ENCODE measurements at regions not wholly inside any gene's neighbourhood (a gene's known extent, or its start where the extent isn't known, plus 50 kb on each side); places are given as distances from the start of the nearest gene placed in this dataset.
"Not testable (repeated sequence)": the region's sequence is repeated elsewhere in the genome, so short reads cannot be mapped to it uniquely, and the experiment has no call there.

DNA sequence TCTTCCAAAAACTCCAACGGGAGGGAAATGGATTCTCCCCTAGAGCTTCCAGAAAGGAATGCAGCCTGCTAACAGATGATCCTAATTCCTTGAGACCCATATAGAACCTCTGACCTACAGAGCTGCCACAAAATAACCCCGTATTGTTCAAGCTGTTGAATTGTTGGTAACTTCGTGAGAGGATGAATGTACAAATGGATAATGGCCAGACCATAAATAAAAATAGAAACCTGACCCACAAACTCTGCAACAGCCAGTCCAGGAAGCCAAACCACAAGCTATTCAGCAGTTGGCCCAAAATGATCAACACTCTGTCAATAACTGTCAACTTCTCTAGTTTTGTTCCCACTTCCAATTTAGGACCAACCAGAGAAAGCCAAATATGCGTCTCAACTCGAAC is 414.0 kb upstream of the ZNF717 start:
- no peak for DNase-seq (ENCODE audit: low spot score)

DNA sequence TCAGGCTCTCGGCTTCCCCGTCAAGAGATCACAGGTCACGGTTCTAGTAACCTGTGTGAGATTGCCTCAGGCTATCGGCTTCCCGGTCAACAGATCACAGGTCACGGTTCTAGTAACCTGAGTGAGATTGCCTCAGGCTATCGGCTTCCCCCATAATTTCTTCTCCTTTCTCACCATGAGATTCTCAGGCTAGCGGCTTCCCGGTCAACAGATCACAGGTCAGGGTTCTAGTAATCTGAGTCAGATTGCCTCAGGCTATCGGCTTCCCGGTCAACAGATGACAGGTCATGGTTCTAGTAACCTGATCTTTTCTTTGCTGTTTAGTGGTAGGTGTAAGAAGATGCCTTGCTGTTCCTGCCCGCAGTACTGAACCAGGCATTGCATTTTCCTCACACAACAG is 418.2 kb upstream of the ZNF717 start:
- DNase-seq (ENCODE audit: low spot score) = no peak

DNA sequence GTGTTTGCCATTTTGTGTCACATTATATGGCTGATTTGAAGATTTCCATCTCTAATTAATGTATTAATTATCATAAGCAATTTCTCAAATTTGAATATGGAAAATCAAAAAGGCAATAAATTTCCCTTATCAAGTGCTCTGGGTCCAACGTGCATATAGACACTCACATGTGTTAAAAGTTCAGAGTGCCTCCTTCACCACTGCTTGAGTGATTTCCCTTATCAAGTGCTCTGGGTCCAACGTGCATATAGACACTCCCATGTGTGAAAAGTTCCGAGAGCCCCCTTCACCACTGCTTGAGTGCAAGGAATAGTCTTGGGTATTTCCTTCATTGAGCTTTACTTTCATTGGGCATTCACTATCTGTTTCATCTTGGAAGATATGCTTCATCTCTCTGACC is 421.0 kb upstream of the ZNF717 start:
- DNase-seq (ENCODE audit: low spot score) = no peak

DNA sequence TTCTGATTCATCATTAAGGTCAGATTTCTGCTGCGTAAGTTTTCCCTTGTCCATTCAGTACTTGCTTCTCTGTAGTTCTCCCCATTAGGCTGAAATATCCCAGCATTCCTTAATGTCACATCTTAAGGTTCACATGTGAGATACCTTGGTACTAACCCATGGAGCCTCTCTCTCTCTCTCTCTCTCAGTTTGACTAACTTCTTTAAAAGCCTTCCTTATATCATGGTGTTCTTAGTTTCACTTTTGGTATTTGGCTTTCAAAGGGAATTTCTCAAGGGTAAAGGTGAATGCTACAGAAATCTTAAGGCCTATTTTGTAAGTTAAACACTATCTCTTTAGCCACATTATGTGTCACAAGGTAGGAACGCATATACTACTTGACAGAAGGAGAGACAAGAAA is 427.3 kb upstream of the ZNF717 start:
- DNase-seq (ENCODE audit: low spot score) = no peak

DNA sequence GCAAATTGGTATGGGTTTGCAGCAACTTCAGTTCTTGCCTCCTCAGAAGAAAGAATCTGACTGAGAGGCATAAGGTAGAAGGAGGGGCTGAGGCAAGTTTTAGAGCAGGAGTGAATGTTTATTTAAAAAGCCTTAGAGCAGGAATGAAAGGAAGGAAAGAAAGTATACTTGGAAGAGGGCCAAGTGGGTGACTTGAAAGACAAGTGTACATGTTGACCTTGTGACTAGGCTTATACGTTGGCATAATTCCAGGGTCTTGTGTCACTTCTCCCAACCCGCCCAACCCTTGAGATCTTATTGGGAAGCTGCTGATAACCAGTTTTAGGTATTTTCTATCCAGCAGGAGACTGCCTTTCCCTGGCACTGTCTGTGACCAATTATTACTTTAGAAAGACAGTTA is 436.9 kb upstream of the ZNF717 start:
- DNase-seq (ENCODE audit: low spot score) = no peak

DNA sequence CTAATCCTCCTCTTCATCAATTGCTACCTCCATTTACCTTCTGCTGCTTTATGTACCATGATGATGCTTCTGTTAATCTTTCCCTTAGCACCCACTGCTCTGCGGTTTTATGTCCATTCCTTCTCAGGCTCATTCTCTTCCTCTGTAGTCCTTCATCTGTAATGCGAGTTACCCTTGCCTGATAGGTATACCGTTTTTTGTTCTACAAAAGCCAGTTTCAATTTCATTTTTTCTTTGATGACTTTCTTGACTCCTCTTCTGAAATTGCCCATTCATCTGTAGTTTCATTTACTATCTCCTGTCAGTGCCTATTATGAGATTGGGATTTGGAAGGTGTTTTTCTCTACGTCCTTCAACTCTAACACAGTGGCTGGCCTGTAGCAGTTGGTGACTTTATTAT is 445.9 kb upstream of the ZNF717 start:
- no peak for DNase-seq (ENCODE audit: low spot score)

DNA sequence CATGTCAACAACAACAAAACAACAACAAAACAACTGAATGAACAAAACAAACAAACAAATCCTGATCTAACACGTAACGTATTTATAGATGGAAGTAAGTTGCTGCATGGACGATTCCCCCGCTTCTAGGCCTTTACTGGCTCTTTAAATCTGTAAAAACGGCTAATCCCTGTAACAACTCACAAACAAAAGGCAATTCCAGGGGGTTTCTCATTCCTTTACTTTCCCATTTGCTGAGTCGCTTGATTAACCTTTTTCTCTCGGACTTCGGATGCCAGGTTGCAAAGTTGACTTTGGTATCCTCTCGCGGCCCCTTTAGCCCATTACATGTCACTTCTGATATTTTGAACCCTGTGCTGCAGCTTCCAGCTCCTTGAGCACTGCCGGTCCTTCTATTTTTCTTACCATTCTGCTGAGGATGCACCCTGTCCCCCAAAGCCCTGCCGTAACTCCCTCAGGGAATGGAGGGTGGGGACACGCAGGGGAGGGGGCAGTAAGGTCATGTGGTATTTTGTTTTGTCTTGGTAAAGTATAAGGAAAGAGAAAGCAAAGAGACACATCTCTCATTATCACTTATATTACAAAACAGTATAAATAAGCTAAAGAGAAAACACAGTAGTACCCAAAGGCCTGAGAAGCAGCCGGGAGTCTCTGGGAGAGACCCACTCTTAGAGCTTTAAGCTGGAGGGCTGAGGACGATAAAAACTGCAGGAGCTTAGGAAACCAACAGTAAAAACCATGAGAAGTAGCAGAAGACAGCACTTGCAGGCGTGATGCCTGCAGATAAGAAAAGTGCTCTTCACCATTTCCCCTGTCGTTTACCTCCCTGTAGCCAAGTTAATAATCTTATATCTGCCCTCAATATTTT is 457.8 kb upstream of the ZNF717 start:
- DNase-seq (ENCODE audit: low spot score) = no peak

DNA sequence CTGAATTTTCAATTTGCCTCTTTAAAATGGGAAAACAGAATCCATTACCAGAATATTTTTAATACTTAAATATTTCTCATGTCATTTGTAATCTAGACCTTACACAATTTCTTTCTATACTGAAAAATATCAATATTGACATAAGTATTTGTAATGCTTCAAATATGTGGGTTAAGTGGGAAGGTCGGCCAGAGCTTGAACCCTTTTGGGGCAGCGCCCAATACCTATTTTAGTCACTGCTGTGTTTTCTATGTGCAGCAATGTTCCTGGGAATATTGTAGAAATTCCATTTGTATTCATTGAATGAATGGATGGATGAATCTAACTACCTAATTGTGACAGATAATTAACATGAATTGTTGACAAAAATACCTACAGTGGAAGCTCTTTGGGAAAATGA is 459.7 kb upstream of the ZNF717 start:
- DNase-seq (ENCODE audit: low spot score) = no peak

DNA sequence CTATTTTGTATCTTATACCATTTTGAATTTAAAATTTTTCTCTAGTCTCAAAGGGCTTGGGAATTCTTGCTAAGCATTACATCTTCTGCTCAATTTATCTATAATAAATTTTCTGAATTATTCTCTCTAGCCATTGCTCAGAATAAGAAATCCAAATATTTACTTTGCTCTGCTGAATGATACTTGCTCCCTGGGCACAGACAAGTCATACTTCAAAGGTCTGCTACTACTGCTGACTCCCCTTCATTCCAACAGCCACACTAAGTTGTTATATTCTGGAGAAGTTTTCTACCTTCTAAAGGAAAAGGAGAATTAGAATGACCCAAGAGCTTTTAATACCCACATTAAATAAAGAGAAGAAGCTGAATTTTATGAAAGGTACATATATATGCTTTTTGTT is 460.3 kb upstream of the ZNF717 start:
- DNase-seq (ENCODE audit: low spot score) = no peak

DNA sequence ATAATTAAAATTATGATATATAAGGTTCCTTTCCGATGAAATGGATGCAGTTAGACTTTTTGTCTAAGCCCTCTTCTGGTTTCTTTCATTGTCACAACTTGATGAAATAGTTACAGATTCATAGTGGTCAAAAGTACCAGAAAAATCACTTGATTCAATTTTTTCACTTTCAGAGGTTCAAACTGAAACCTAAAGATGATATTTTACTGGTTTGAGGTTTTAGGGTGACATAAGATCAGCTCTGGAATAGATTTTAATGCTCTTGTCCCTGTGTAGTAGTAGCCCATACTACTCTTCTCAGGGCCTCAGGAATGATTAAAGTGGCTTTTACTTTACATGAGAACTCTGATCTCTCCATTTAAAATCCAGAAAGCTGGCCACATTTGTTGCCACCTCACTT is 479.1 kb upstream of the ZNF717 start:
- no peak for DNase-seq (ENCODE audit: low spot score)

DNA sequence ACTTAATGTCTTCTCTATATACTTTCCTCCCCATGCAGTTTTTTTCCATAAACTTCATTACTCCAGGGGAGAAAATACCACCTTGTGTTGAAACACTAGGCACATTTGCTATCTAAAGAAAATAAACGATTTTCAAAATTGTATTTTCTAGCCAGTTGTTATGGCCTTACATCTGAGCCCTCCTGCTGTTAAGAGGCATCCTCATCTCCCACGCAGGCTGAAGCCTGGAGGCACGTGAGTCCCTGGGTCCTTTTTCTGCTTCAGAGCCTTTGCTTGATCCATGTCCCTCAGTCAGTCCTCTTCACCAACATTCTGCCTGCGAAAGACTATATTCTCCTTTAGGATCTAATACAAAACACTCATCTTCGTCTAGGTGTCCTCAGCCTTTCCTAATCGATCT is 479.6 kb upstream of the ZNF717 start:
- no peak for DNase-seq (ENCODE audit: low spot score)

DNA sequence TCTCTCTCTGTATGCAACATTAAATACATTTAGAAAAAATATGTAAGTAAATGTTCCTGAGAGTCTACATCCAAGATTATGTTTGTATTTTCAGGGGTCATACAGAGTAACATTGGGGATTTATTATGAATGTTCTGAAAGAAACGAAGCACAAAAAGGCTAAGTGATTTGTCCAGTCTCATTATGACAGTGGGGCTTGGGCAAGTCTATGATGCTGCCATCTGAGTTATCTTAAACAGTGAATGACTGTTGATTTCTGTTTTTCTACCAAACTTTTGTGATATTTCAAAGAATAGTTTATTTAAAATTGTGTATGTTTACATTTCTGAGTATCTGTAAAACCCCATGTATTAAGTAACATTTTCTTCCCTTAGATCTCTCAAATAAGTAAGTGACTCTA is 481.2 kb upstream of the ZNF717 start:
- no peak for DNase-seq (ENCODE audit: low spot score)

DNA sequence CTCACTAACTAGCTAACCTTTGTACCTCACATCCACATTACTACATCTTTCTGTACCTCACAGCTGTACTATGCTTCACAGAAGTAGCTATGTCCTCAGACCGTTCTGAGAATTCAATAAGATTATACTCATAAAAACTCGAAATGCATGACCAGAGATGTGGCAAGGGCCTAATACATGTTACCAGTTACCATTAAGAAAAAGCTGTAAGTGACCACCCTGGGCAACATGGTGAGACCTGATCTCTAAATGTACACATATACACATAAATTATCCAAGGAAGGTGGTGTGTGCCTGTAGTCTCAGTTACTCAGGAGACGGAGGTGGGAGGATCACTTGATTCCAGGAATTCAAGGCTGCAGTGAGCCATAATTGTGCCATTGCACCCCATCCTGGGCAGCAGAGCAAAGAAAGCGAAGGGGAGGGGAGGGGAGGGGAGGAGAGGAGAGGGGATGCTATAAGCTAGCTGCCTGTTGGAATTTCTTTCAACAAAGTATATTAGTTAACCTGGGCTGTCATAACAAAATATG is 482.6 kb upstream of the ZNF717 start:
- DNase-seq (ENCODE audit: low spot score) = no peak

DNA sequence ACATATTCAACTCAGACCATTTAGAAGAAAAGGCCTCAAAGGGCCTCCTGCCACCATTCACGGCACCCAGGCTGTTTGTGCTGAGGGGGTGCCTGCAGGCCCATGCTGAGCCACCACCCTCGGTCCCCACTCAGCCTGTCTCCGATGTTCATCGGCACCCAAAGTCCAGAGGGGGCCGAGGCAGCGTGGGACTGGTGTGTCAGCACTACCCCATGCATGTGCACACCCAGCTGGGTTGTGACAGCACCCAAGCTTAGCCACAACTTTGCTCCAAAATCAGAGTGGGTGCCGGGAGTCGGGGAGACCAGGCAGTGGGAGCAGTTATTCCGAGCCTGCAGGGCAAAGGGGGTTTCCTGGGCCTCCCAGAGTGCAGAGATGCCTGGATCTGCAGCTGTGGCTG is 508.5 kb upstream of the ZNF717 start:
- DNase-seq (ENCODE audit: low spot score) = no peak

DNA sequence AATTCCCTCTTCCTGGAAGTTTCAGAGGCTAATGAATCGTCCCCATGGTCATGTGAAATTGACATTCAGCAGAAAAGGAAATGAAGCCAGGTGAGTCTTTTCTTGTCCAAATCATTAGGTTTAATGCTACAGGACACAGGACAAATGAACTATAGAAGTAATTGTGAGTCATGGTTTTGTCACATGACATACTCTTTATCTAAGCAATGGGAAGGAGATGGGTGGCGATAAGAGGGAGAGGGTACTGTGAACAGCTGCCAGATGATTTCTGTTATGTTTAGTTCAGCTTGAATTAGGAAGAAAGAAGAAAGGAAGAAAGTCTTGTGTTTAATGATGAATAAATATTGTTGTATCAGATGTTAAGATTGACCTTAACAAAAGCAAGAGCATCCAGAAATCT is 515.4 kb upstream of the ZNF717 start:
- no peak for DNase-seq (ENCODE audit: low spot score)

DNA sequence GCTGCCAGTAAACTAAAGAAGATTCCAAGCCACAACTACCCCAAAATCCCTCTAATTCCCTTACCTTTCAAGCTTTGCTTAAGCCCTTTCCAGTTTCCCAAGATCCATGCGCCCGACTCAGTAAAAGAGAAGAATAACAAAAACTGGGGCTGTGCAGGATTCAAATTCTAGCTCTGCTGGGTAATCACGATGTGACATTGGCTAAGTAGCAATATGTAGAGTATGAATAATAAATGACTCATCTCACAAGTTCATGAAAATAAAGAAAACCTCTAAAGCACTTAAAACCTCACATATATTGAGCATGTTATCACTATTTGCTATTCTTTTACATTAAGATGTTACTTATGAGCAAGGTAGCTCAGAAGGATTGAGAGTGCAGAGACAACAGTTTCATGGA is 522.2 kb upstream of the ZNF717 start:
- no peak for DNase-seq (ENCODE audit: low spot score)

DNA sequence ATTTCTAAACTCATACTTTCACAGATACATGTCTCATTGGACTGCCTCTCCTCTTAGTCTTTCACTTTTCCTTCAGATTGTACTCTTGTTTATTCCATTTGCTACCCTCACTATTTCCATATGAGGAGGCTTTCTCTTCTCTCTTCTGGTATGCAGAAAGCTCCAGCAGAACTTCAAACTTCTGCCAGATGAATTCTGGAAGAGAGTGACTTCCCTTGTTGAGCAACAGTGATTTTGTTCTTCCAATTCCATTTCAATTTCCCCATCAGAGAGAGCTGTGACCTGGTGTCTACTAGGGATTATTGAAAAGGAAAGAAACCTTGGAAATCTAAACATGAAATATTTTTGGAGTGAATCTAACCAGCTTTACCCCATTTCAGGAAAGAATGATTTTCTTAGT is 523.2 kb upstream of the ZNF717 start:
- DNase-seq (ENCODE audit: low spot score) = no peak

DNA sequence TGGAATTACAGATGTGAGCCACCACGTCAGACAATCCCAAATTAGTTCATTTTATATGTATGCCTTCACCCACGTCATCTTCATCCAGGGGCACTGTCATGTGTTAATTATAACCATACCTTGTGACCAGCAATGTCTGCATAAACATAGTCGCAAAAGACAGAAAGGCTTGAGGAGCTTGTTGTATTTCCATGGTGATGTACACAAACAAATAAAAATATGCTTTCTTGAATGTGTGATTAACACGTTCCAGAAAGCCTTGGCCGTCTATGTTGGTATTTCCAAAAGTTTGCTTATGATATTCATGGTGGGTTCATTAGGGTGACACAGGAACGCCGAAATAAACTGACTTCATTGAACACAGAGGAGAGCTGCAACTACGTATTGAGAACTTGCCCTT is 524.7 kb upstream of the ZNF717 start:
- DNase-seq (ENCODE audit: low spot score) = peak; percentile 48

DNA sequence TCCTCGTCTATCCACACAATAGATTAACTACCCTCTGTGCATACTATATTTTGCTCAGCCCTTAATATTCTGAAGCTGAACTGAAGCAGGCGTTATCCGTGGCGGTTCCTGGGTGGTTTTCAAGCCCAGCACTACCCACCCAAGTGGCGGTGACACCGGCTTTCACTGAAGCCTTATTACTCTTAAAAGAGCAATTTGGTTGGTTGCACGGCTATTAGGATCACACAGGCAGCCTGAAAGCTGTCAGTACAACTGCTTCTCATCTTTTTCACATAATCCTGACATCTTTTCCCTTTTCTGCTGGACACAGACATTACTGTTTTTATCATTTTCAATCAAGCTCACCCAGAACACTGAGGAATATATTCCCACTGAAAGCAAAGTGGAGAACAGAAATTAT is 525.3 kb upstream of the ZNF717 start:
- DNase-seq (ENCODE audit: low spot score) = peak; percentile 56

DNA sequence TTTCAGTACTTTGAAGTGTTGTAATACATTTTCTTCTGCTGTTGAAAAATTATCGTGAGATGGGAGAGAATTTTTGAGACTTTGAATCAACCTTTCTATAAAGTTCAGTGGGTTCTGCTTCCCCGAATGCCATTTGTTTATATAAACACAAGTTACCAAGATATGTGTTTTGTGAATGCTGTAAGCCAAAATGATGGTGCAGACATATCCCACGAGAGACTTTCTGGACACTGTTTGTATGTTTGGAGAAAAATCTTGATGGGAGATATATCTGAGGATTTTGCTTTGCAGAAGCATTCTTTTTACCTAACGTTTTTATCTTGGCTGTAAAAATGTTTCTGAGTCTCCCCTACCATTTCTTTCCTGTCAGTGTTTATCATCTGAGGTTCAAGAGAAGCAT is 526.6 kb upstream of the ZNF717 start:
- no peak for DNase-seq (ENCODE audit: low spot score)

DNA sequence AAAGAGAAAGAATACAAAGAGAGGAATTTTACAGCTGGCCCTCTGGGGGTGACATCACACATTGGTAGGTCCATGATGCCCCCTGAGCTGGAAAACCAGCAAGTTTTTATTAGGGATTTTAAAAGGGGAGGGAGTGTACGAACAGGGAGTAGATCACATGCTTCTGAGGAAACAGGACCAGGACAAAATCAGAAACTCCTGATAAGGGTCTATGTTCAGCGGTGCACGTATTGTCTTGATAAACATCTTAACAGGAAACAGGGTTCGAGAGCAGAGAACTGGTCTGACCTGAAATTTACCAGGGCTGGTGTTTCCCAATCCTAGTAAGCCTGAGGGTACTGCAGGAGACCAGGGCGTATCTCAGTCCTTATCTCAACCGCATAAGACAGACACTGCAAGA is 530.6 kb upstream of the ZNF717 start:
- DNase-seq (ENCODE audit: low spot score) = not testable (repeated sequence)

DNA sequence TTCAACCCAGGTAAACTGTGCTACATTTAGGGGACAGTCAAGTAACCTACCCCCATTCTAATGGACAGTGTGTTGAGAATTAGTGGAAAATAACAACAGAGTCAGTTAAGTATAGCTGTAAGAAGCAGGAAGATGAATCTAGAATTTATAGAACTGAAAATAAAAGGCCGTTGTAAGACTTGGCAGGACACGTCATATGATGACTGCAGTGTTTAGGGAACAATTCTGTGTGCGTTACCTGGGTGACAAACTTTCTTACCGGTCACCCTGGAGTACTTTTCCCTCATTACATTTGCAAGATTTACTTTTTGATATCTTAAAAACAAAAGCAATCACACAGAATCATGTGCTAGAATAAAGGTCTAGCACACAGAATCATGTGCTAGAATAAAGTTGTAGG is 536.3 kb upstream of the ZNF717 start:
- no peak for DNase-seq (ENCODE audit: low spot score)

DNA sequence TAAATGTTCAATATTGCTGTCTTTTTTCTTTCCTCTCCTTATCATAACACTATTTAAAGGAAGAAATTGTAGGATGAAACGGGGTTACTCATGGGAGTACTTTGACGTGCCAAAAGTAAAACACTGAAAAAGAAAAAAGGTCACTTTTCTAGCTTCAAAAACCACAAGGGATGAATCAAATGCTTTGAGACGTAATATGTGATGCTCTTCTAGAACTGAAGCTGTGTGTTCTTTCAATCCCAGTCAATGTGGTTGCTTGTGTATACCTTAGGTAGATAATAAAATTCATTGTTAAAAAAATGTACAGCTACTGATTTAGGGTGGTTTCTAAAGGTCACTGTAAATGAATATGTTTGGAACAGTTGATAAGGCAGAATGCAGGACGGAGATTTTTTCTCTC is 538.8 kb upstream of the ZNF717 start:
- no peak for DNase-seq (ENCODE audit: low spot score)

DNA sequence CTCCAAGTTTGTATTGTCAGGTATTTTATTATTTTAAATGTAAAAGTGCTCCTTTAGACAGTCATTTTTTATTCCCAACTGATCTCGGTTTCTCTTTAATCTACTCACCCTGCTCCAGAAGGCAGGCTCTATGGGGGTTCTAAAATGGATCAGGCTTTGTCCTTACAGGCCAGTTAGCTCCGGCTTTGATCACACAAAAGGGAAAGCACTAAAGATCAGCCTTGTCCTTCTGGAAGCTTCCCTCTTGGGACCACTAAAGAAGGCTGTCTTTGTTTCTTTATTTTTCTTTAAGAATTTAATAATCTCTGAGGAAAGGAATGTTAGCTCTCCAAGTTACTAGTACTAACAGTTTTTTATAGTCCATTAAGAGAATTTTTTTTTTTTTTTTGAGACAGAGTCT is 560.5 kb upstream of the ZNF717 start:
- no peak for DNase-seq (ENCODE audit: low spot score)
